Fibroblast of peridontal ligament (primary cell): ENCODE measurements at regions not wholly inside any gene's neighbourhood (a gene's known extent, or its start where the extent isn't known, plus 50 kb on each side); places are given as distances from the start of the nearest gene placed in this dataset.
"Not testable (repeated sequence)": the region's sequence is repeated elsewhere in the genome, so short reads cannot be mapped to it uniquely, and the experiment has no call there.

Experiments
- DNase-seq: peaks from one replicate; pipeline ENCODE4 v3.0.0-alpha.2; 2010; ENCODE audit errors: extremely low read depth

DNA sequence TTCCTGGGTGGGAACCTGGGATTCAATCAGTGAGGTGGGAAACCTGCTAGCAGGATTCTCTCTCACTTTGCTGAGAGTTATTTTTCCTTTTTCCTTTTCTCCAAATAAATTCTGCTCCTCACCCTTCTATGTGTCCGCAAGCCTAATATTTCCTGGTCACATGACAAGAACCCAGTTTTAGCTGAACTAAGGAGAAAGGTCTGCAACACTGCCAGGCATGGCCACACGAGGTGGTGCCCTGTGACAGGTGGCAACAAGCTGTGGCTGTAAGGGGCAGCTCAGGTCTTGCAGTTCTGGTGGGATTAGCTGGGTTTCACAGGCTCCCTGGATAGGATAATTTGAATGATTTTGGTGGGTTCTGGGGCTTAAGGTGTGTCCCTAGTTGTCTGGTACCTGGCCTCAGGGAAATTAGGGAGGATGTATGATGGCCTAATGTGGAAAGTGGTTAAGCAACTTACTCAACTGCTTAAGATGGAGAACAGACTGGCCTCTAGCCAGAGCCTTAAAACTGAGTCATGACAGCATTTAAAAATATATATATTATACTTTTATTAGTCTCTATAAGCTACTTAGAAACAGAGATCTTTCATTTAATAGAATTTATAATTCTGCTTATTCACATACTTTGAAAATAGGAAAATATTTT, 215.0 kb downstream of the IL15 start:
- peak; percentile 18 for DNase-seq

DNA sequence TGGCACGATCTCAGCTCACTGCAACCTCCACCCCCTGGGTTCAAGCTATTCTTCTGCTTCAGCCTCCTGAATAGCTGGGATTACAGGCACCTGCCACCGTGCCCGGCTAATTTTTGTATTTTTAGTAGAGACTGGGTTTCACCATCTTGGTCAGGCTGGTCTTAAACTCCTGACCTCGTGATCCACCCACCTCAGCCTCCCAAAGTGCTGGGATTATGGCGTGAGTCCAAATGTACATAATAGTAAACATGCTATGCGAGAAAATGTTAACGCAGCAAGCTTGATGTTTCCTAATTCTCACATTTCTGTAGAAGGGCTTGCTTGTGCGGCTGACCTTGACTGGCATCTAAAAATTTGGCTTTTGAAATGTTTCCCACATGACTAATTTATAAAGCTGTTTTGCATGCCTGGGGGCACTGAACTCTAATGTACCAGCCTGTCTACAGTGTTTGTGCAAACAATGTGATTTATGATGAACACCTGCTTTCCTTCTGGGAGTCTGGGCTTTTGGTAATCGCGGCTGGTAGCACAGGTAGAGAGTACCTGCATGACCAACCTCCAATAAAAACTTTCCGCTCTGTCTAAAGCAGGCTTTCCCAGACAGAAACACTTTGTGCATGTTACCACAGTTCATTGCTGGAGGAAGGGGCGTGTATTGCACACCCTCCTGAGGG, 216.8 kb downstream of the IL15 start:
- DNase-seq, result no peak

DNA sequence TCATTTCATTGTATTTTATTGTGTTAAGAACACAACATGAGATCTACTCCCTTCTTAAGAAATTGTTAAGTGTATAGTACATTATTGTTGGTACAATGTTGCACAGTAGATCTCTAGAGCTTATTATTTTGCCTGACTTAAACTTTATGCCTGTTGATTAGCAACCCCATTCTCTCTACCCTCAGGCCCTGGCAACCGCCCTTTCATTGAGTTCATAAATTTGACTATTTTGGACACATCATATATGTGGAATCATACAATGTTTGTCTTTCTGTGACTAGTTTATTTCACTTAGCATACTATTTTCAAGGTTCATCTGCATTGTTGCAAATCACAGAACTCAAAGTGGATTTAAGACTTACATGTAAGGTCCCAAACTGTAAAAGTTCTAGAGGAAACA, 222.1 kb downstream of the IL15 start:
- no peak for DNase-seq

DNA sequence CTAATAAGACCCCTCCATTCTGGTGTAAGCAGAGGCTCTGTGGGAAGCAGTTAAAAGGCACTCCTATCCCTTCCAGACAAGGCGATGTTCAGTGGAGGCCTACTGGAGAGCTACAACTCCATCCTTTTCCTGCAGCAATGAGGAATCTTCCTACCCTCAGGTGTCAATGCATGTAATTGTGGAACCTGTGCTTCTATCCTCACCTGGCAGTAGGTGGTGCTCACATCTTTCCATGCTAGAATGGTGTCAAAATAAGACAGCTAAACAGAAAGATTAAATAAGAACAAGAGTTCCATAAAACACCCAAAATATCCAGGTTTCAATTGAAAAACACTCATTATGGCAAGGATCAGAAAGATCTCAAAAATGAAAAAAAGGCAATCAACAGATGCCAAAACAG, 224.6 kb downstream of the IL15 start:
- no peak for DNase-seq

DNA sequence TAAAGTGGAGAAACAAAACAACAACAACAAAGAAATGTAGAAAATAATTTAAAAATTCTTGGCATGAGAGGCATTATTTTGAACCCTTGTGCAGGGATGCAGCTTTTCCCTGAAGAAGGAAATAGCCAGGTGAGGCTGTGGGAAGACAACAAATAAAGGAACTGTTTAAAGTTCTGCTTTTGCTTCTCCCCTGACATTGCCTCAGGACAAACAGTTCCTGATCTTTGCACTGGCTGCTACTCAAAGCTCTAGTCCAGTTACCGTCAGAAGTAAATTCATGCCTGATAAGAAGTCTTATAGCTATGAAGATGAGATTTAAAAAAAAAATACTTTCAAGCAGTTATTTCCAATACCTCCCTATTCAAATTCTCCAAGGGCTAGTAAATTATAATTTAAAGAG, 233.8 kb downstream of the IL15 start:
- DNase-seq, result no peak

DNA sequence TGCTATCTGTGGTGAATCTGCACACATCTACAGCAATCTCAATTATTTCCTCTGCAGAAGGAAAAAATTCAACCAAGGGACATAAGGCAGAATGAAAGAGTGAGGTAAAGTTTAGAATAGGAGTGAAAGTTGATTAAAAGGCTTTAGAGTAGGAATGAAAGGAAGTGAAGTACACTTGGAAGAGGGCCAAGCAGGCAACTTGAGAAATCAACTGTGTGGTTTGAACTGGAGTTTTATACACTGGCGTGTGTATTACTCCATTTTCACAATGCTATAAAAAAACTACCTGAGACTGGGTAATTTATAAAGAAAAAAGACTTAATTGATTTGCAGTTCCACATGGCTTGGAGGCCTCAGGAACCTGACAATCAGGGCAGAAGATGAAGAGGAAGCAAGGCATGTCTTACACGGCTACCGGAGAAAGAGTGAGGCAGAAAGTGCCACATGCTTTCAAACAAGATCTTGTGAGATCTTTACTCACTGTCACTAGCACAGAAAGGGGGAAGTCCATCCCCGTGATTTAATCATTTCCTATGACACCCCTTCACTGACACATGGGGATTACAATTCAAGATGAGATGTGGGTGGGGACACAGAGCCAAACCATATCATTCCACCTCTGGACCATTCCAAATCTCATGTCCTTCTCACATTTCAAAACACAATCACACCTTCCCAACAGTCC, 234.8 kb downstream of the IL15 start:
- peak; percentile 48 for DNase-seq

DNA sequence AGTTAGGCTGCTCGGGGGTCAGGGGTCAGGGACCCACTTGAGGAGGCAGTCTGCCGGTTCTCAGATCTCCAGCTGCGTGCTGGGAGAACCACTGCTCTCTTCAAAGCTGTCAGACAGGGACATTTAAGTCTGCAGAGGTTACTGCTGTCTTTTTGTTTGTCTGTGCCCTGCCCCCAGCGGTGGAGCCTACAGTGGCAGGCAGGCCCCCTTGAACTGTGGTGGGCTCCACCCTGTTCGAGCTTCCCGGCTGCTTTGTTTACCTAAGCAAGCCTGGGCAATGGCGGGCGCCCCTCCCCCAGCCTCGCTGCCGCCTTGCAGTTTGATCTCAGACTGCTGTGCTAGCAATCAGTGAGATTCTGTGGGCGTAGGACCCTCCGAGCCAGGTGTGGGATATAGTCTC, 246.3 kb downstream of the IL15 start:
- DNase-seq, result not testable (repeated sequence)

DNA sequence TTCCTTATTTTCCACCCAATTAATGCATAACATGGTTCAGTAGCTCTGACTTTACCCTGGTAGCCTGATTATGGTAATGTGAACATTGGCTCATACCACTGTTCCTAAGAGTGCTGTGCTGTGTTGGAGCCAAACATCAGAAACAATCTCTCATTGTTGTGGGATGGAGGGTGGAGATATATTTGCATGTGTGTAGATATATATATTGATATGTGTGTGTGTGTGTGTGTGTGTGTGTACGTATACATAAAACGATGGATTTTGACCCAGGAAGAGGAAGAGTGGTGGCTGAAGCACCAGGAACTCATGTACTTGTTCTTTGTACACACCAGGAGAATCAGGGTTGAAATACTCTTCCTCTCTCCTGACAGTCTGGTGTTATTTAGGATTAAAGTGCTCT, 247.7 kb downstream of the IL15 start:
- DNase-seq, result no peak

DNA sequence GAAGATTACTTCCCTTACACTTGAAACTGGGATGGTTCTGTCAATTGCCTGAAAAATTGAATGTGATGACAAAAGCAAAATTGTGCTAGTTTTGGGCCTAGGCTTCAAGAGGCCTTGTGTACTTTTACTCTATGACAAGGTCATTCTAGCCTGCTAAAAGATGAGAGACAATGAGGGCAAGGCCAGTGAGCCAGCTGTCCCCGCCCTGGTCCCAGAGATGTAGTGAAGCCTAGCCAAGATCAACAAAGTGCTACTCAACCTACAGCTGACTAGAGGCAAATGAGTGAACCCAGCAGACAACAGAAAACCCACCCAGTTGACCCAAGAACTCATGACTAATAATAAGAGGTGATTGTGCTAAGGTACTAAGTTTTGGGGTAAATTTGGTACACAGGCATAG, 248.7 kb downstream of the IL15 start:
- DNase-seq, result no peak

DNA sequence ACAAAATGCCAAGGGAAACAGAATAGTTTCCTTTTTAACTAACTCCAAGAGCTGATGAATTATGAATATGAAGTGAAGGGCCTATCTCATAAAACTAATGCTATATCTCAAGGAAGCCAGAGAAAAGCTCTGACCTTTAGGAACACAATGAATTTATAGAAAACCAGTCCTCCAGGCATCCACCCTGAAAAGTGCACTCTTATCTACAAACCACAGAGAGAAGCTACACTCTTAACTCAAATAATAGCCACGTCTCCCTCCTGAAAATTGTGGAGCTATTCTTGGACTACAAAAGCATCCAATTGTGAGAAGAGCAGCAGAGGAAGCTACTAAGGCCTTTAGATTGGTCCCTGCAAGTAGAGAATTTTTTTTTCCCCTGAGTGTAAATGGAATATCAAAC, 253.9 kb downstream of the IL15 start:
- DNase-seq, result no peak

DNA sequence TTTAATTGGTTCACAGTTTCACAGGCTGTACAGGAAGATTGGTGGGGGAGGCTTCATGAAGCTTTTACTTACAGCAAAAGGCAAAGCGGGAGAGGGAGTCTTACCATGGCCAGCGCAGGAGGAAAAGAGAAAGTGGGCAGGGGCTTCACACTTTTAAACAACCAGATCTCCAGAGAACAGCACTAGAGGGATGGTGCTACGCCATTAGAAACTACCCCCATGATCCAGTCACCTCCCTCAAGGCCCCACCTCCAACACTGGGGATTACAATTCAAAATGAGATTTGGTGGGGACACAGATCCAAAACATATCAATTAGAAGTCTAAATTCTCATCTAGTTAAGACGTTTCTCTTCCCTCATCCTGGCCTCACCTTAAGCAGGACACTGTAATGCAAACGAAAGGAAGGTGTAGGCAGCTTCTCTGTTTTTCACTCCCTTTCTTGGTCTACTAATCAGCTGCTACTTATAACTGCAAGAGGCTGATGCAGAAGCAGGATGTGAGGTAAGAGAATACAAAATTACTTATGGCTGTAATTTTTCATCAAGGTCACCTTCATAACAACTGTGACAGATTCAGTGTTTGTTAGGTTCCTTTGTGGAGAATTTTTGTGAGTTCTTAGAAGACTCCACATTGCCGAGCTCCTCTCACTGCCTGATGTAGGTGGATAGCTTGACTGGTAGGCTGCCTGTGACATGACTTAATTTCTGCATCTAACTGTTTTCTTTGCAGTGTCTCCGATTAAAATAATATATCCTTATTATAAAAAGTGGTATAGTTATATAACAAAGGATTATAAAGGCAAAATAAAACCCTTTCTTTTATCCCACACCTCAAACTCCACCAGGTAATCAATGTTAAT, 255.1 kb downstream of the IL15 start:
- no peak for DNase-seq

DNA sequence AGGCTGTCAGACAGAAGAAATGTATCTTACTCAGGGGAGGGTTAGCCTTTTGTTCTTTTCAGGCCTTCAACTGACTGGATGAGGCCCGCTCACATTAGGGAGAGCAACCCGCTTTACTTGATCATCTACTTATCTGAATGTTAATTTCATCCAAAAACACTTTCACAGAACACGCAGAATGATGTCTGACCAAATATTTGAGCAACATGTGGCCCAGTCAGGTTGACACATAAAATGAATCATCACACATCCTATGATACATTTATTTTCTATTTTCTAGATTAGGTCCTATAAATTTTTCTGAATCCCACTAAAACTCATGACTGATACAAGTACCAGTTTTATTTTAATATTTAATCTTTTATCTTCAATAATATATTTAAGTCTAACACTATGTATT, 260.3 kb downstream of the IL15 start:
- DNase-seq, result no peak

DNA sequence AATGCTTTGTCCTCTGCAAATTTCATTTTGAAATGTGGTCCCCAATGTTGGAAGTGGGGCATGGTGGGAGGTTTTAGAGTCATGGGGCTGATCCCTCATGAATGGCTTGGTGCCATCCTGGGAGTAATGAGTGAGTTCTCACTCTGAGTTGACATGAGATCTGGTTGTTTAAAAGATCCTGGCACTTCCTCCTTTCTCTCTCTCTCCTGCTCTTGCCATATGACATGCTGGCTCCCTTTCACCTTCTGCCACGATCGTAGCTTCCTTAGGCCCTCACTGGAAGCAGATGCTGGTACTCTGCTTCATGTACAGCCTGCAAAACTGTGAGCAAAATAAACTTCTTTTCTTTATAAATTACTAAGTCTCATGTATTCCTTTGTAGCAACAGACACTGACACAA, 262.0 kb downstream of the IL15 start:
- DNase-seq, result peak; percentile 29

DNA sequence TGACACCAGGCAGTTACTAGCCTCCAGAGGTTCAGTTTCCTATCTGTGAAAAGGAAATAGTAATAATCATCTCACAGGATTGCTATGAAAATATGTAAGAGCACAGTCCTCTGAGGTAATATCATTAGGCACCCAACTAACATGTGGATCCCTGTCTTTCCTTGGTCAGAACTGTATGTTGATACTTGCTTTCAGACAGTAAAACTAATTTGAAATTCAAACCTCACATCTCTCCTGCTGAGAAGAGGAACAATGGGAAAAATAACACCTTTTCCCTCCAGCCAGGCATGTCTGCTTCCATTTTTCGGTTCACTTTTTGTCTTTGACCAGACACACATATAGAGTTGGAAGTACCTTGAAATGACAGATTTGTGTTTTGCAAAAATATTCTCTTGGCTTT, 262.7 kb downstream of the IL15 start:
- DNase-seq, result no peak

DNA sequence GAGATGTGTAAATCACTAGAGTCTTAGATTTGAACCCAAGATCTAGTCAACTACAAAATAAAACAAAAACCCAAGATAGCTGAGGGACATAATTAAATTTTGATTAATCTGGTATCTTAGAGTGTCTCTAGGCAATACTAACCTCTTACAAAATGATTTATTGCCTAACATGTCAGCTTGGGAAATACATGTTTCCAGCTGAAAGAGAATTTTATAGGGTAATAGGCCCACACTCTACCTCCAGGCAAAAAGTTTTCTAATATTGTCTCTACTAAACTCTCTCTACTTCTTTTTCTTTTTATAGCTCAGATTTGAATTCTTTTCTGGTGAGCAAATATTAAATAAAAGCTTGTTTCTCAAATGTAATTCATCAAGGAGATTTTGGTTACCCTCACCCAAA, 263.2 kb downstream of the IL15 start:
- DNase-seq, result peak; percentile 50

DNA sequence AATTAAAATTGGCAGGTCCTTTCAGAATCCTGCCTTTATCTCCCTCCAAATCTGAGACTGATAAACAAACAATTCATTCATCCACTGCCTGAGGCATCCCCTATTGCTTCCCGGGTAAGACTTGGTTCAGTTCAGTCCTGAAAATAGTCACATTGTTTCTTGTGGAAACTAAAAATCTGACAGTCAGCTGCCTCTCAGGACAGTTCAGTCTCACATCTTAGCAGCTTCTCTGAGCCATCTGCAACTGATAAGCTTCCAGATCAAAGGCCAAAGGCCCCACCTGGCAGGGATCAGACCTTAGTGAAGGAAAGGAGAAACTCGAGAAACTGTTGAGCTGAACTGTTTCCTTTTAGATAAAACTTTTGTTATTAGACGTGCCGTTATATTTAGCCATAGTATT, 264.5 kb downstream of the IL15 start:
- DNase-seq, result no peak

DNA sequence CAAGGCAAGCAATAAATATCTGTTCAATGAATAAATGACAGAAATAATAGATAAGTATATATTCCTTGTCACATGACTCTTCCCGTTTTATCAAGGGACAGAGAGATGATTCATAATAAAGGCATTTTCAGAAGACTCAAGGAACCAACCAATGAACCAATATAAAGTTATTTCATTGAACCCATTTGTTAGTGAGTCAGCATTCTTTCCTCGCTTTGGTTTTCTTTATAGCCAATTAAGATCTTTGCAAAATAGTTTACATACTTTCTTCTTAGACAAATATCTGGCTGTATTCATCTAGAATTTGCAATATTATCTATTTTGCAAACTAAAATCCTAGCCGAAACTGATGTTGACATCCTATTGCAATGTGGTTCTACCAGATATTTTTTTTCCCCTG, 269.4 kb downstream of the IL15 start:
- DNase-seq, result peak; percentile 93

DNA sequence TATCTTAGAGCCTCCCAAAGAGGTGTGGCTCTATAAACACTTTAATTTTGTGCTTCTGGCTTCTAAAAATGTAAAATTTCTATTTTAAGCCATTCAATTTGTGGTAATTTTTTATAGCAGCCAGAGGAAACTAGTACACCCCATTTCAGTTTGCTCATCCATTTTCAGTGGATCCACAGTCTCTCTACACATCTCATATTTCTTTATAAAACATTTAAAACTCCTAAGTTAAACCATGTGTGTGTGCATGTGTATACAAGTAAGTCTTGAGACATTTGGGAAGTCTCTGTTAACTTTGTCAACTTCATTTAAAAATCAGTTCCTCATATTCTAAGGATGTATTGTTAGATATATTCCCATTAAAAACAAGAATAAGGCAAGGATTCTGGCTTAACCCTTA, 273.2 kb downstream of the IL15 start:
- DNase-seq, result peak; percentile 83

DNA sequence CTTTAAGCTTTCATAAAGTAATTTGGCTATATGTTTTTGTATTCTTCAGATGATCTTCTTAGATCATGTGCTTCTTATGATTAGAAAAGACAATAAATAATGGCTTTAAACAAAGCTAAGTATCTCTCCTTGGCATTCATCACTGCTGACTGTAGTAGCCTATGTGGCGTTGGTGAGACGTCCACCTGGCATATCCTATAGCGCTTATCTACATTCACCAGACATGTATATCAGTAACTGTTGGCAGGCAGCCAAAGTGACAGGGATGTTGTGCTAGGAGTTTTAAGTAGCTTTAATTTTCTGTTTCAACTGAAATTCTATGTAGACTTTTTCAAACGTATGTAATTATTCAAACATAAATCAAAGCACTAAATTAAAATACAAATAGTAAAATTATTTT, 276.4 kb downstream of the IL15 start:
- no peak for DNase-seq

DNA sequence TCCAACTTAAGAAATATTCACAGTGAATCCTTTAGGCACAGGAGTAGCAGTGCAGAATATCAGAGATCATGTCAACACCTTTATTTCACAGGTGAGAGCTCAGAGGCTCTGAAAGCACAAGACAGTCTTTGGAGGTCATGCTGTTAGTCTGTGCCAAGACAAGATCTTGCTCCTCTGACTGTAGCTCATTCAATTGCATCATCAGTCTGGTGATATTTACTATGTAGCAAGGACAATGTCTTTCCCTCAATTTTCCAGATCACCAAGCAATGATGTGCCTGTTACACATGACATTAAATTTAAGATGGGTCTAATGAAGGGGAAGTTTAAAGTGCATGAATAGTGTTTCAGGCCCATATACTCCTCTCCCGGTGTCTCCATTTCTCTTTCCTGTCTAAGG, 277.5 kb downstream of the IL15 start:
- peak; percentile 36 for DNase-seq

DNA sequence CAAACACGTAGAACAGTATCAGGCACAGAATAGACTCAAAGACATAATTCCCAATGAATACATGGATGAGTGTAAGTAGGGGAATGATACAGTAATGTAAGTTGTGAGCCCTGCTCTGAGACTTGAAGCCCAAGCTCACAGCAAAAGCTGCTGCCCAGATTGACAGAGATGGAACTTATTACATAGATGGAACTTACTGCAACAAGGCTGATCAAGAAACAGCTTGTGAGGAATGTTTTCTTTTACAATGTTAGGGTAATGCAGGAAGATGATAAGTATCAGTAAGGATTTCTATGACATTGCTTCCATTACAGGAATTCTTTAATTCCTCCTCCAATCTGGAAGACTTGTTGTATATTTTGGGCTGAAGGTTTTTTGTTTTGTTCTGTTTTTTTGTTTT, 278.4 kb downstream of the IL15 start:
- DNase-seq, result no peak

DNA sequence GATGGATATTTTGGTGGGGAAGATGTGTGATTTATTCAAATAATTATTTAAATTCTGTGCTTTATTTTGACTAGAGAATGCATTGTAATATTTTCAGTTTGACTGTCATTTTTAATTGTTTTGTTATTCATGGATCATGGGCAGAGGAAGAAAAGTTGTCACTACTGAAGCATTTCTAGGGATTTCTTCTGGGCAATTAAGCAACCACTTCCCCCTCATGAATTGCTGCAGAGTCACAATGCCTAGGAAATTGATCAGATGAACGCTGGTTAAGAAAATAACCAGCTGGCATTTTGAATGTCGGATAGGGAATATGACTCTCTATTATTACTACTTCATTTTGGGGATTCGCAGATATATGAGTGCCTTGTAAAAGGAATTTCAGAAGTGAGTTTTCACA, 283.3 kb downstream of the IL15 start:
- DNase-seq, result no peak
